ENCODE measurements at regions not wholly inside any gene's neighbourhood (a gene's known extent, or its start where the extent isn't known, plus 50 kb on each side); places are given as distances from the start of the nearest gene placed in this dataset.

DNA sequence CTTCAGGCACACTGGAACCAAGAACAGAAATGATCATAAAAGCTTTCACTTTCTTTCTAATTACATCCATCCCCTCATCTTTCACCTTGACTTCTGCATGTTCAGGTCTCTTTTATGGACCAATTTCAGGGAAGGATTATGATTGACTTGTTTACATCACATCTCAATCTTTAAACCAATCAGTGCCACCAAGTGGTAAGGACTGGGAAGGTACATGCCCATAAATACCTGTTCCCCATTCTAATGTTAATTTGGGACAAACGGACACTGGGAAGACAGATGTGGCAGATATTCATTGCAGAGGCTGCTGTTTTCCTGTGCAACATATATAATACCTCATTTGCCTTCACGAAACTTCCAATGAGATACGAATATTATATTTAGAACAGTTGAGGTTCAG, 978.1 kb downstream of the GALC start:
- Histone ChIP-seq H3K27me3 (no peaks in the 10 kb centered on the region), H3K9me3 (no peaks in the 10 kb centered on the region), H3K36me3 (no peaks in the 10 kb centered on the region), H3K4me1 (no peaks in the 10 kb centered on the region), H3K9ac (ENCODE audit: low read depth in 2 of 2, low read length in 2 of 2) (no peak overlapping the region), H3K27ac (no peak overlapping the region), H3K4me3 (no peak overlapping the region)
- intact Hi-C loops (cut with DNase I): no loop called here
- TF ChIP-seq, protein P1, sequence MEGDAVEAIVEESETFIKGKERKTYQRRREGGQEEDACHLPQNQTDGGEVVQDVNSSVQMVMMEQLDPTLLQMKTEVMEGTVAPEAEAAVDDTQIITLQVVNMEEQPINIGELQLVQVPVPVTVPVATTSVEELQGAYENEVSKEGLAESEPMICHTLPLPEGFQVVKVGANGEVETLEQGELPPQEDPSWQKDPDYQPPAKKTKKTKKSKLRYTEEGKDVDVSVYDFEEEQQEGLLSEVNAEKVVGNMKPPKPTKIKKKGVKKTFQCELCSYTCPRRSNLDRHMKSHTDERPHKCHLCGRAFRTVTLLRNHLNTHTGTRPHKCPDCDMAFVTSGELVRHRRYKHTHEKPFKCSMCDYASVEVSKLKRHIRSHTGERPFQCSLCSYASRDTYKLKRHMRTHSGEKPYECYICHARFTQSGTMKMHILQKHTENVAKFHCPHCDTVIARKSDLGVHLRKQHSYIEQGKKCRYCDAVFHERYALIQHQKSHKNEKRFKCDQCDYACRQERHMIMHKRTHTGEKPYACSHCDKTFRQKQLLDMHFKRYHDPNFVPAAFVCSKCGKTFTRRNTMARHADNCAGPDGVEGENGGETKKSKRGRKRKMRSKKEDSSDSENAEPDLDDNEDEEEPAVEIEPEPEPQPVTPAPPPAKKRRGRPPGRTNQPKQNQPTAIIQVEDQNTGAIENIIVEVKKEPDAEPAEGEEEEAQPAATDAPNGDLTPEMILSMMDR (IDR thresholded peaks at IDR 0.05): no peak
- DNase-seq: no peak

DNA sequence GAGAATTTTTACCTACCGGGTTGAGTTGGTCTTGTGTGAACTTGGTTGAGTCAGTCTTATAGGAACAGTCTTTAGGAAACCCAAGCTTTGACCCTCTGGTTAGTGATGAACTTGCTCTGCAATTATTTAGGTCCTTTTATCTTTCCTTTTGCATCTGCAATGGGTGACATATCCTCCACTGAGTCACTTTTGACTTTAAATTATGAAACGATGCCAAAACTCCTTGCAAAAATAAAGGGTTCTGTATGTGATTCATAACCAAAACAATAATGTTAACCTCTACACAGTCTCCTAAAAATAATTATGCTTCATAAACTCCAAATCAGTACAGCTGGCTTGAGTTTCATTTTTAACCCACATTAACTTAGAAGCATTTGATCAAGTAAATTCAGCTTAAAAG, 979.4 kb downstream of the GALC start:
- TF ChIP-seq, protein P1 (IDR thresholded peaks at IDR 0.05): no peak
- intact Hi-C loops (cut with DNase I): no loop called here
- DNase-seq: no peak
- no peaks in the 10 kb centered on the region for H3K27me3 ChIP-seq
- no peak overlapping the region for H3K4me3 ChIP-seq
- H3K9ac ChIP-seq (ENCODE audit: low read depth in 2 of 2, low read length in 2 of 2): no peak overlapping the region
- H3K9me3 ChIP-seq: no peaks in the 10 kb centered on the region
- H3K27ac ChIP-seq: no peak overlapping the region
- no peaks in the 10 kb centered on the region for H3K36me3 ChIP-seq
- no peaks in the 10 kb centered on the region for H3K4me1 ChIP-seq

DNA sequence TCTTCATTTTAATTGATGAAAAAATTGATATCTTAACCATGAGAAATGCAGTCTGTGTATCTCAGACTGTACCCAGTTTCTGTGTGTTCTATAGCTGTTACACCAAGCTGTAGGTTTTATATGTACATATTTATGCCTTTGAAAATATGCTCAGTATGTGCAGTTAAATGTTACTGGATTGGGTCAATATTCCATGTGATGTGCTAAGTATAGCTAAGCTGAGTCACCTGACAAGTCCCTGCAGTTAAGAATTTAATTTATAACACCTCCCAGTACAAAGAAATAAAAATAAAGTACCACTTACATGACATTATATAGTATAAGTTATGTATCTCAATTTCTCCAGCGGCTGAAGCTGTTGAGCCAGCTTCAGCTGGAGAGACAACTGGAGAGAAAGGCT, 984.0 kb downstream of the GALC start:
- H3K9me3 ChIP-seq: no peaks in the 10 kb centered on the region
- H3K9ac ChIP-seq (ENCODE audit: low read depth in 2 of 2, low read length in 2 of 2): no peak overlapping the region
- H3K4me3 ChIP-seq: no peak overlapping the region
- no peaks in the 10 kb centered on the region for H3K4me1 ChIP-seq
- no peak overlapping the region for H3K27ac ChIP-seq
- intact Hi-C loops (cut with DNase I): no loop called here
- no peak for DNase-seq
- no peaks in the 10 kb centered on the region for H3K36me3 ChIP-seq
- no peaks in the 10 kb centered on the region for H3K27me3 ChIP-seq
- TF ChIP-seq, protein P1 (IDR thresholded peaks at IDR 0.05): no peak

DNA sequence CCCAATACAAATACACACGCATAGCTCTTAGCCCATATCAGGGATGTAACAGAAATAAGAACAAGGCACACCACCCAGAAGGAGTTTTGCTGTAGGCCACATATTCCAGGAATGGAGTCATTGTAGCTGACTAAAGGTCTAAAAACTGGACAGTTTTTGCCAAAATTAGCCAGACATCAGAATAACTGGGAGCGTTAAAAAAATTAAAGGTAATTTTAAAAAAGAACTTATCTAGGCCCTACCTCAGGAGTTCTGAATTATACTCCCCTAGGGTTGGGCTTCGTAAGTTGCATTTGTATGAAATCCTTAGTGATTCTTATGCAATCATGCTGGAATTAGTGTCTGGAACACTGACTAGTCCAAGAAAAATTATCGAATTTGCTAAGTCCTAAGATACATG, 987.7 kb downstream of the GALC start:
- H3K9me3 ChIP-seq: no peaks in the 10 kb centered on the region
- intact Hi-C loops (cut with DNase I): no loop called here
- no peak overlapping the region for H3K4me3 ChIP-seq

DNA sequence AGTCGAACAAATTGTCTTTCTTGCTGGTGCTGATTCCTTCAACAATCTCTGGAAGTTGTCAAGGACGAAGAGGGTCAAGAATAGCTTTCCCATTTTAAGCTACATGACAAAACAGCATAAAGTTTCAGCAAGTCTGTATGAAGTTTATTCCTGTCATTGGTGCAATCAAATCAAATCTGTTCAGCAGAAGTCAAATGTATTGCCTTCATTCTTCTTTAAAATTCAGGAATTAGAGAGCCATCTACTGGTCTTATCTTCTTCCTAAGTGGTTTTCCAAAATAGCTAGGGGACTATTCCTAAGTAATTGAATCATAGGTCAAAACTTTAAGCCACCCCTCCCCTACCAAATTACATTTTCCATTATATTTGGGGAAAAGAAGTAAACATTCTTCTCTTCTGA, 990.2 kb downstream of the GALC start:
- DNase-seq: no peak

More for the DNA sequence above, 987.7 kb downstream of the GALC start:
- H3K36me3 ChIP-seq: no peaks in the 10 kb centered on the region
- no peak overlapping the region for H3K9ac ChIP-seq (ENCODE audit: low read depth in 2 of 2, low read length in 2 of 2)
- no peak for DNase-seq
- TF ChIP-seq, protein P1 (IDR thresholded peaks at IDR 0.05): no peak
- H3K27me3 ChIP-seq: no peaks in the 10 kb centered on the region
- no peak overlapping the region for H3K27ac ChIP-seq
- H3K4me1 ChIP-seq: no peaks in the 10 kb centered on the region

More for the DNA sequence above, 990.2 kb downstream of the GALC start:
- H3K27me3 ChIP-seq: no peaks in the 10 kb centered on the region
- no peaks in the 10 kb centered on the region for H3K4me1 ChIP-seq
- H3K27ac ChIP-seq: no peak overlapping the region
- H3K4me3 ChIP-seq: no peak overlapping the region
- intact Hi-C loops (cut with DNase I): no loop called here
- no peaks in the 10 kb centered on the region for H3K36me3 ChIP-seq
- no peak overlapping the region for H3K9ac ChIP-seq (ENCODE audit: low read depth in 2 of 2, low read length in 2 of 2)
- TF ChIP-seq, protein P1 (IDR thresholded peaks at IDR 0.05): no peak
- no peaks in the 10 kb centered on the region for H3K9me3 ChIP-seq

Data from colonic mucosa (tissue), 4 donors.